Activated effector memory CD4-positive, alpha-beta T cell treated with anti-CD3 and anti-CD28 coated beads, Interleukin-2, amount 50 U/mL, for 16 hours (primary cell): ENCODE measurements at regions not wholly inside any gene's neighbourhood (a gene's known extent, or its start where the extent isn't known, plus 50 kb on each side); places are given as distances from the start of the nearest gene placed in this dataset.
"Not testable (repeated sequence)": the region's sequence is repeated elsewhere in the genome, so short reads cannot be mapped to it uniquely, and the experiment has no call there.

Experiments used
- DNase-seq: peaks from one replicate; pipeline ENCODE4 v3.0.0-alpha.2; 2020

DNA sequence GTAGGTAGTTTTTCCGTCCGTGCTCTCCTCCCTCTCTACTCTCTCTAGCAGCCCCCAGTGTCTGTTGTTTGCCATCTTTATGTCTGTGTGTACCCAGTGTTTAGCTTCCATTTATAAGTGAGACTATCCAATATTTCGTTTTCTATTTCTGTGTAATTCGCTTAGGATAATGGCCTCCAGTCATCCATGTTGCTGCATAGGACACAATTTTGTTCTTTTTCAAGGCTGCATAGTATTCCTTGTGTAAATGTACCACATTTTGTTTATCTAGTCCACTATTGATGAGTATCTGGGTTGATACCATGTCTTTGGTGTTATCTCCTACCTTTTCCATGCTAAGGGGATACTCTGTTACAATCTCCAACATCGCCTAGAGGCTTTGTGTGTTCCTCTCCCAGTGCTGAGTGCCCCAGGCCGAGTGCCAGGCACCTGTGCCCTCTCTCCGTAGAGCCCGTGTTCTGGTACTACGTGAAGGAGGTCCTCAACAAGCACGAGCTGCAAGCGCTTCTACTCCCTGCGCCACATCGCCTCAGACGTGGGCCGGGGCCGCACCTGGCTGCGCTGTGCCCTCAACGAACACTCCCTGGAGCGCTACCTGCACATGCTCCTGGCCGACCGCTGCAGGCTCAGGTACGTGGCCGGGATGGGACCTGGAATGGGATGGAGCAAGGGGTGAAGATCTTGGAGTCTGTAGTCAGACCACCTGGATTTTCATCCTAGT is 51.0 kb downstream of the NPIPB11 start:
- not testable (repeated sequence) for DNase-seq

DNA sequence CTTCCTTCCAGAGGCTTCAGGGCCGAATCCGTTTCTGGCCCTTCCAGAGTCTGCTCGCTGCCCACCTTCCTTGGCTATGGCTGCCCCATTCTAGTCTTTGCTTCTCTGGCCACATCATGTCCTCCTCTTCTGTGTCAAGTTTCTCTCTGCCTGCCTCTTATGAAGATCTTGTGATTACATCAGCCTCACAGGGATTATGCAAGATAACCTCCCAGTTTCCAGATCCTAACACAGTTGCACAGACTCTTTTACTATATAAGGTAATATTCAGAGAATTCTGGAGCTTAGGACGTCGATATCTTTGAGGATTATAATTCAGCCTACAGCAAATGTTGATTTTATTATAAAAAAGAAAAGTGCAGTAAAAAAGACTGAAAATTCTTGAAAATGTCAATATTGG is 52.1 kb downstream of the NPIPB11 start:
- not testable (repeated sequence) for DNase-seq

DNA sequence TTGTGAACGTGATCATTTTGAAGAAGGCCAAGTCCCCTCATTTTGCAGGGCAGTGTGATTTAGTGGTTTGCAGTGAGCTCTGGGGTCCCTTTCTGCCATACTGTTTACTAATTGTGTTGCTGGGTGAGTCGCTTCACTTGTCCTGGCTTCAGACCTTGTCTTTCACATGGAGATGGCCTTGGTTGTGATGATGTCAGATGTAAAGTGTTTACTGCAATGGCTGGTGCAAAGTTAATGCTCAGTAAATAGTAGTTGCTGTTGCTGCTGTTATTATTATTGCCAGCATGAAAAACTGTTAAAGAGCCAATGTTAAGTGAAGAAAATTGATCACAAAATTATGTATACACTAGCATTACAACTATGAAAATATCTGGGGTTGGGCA is 53.9 kb downstream of the NPIPB11 start:
- not testable (repeated sequence) for DNase-seq

DNA sequence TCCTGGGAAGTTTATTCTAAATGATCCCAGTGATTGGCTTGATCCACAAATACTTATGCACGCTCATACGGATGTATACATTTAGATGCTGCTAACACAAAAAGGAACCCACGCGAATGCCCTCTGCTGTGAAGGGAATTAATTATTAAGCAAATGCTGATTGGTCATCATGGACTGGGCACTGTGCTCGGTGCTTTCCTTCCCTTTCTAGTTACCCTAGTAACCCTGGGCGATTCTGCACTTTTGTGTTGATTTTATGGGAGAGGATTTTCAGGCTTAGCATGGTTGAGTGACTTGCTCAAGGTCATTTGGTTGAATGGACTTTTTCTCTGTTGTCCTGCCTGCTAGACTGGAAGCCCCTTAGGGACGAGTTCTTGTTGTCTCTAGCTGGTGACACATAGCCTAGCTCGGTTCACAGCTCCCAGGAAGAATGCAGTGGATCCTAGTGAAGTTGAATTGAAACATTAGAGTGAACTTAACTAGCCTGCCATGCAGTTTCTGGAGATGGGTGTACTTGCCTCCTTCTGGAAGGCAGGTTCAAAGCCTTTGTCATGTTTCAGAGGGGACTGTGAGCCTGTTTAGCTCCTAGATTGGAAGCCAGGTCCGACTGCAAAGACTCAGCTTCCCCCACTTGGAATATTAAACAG is 54.4 kb downstream of the NPIPB11 start:
- not testable (repeated sequence) for DNase-seq

DNA sequence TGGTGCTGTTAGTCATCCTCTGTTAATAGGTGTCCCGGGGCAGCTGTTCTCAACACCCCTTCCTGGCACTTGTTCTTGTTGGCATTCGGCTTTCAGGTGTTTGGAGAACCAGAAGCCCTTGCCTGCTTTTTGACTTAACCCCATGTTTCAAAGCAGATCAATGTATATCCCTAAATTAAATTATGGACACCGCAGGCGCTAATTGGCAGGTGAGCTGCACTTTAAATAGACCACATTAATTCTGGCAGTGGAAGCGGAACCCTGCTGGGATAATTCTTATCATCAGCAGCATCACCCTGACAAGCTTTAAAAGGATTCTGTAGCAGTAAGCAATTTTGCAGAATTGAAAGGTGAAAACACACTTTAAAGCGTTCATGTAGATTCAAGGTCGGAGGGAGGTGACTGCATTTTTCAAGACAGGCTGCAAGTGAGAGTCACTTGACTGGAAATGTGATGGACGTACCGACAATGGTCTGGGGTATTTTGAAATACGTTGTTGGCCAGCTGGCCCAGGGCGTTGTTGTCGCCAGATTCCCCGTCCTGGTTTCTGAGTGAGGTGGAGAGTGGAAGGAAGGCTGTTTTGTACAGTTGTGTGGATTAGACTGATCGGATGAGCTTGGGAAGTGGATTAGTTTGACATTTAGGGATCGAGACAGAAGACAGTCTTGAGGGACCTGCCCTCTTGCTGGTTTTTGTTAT is 55.1 kb downstream of the NPIPB11 start:
- not testable (repeated sequence) for DNase-seq

DNA sequence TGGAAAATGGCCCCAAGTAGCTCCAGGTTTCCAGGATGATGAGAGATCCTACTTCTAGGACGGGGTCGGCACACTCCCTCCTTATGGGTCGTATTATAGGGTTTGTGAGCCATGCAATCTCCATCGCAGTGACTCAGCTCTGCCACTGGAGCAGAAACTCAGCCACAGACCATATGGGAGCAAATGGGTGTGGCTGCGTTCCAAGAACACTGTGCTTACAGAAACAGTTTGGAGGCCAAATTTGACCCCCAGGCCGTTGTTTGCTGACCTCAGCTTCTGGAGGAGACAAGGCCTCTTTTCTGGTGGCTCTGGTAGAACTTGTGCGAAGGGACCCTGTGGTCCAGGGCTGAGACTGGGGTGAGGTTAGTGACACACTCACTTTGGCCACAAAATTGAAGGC is 56.5 kb downstream of the NPIPB11 start:
- DNase-seq = not testable (repeated sequence)

DNA sequence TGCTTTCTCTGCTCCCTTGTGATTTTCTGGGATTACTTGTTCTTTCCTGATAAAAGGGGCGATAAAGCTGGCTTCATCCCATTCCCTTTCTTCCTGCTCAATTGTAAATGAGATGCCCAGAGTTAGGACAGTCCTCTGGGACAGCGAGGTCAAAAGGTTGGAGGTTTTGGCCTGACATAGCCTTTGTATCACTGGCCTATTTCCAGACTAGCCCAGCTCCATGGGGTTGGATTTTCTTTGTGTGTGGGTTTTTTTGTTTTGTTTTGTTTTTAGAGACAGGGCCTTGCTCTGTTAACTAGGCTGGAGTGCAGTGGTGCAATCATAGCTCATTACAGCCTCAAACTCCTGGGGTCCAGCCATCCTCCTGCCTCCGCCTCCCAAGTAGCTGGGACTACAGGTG is 57.8 kb downstream of the NPIPB11 start:
- DNase-seq = not testable (repeated sequence)

DNA sequence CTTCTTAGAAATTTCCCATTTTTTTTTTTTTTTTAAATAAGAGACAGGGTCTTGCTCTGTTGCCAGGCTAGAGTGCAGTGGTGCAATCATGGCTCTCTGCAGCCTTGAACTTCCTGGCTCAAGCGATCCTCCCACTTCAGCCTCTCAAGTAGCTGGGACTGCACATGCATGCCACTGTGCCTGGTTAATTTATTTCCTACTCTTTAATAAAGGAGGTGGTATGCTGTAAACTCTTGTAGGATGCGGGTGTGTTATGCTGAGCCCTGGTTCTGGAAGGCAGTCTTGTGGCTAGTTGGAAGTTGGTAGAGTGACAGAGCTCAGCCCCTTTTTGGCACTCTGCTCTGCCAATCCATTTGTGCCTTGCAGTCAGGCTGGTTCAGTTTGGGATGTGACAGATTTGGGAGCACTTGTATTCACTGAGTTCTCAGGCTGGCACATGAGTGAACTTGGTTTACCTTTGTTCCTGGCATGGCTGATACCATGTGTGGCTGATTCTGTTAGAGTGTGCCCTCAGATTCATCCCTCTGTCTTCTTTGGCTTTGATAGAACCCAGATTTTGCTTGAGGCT is 58.3 kb downstream of the NPIPB11 start:
- not testable (repeated sequence) for DNase-seq

DNA sequence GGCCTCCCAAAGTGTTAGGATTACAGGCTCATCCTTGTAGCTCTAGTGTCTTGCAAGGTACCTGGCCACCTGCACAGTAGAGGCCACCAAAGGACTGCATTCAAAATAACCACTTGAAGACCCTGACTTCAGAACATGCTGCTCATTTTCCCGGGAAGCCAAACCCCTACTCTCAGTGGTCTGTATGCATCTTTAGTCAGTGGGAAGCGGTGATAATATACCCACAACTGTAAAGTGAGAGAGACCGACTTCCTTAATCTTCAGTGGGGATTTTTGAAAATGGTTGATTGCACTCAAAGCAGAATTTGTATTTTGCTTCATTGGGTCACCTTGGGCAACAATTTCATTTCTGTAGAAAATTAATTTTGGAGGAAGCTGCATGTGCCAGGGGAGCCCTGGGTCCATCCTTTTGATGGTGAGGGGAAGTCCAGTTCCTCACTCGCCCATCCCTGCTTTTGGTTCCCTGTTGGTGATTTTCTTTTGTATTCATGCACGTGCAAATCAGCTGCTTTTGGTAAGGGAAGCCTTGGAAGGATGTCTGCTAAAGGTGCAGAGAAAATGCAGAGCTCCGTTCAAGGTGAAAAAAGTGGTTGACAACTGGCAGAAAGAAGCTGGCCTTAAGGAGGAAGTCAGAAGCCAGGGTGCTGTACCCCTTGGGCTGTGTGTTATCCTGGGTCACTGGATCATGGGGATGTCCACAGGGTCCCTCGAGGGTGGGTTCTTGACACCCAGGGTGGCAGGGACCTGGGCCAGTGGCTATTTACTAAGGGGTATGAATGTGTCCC is 59.5 kb downstream of the NPIPB11 start:
- DNase-seq = not testable (repeated sequence)

DNA sequence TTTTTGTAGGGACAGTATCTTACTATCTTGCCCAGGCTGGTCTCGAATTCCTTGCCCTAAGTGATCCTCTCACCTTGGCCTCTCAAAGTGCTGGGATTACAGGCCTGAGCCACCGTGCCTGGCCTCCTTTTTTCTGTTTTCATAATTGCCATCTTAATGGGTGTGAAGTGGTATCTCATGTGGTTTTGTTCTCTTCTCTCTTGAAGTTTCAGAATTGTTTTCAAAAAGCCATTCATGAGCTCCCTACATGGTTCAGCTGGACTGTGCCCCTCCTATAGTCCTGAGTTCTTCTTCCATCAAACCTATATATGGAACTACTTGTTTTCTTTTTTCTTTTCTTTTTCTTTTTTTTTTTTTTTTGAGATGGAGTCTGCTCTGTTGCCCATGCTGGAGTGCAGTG is 60.3 kb downstream of the NPIPB11 start:
- DNase-seq = not testable (repeated sequence)

DNA sequence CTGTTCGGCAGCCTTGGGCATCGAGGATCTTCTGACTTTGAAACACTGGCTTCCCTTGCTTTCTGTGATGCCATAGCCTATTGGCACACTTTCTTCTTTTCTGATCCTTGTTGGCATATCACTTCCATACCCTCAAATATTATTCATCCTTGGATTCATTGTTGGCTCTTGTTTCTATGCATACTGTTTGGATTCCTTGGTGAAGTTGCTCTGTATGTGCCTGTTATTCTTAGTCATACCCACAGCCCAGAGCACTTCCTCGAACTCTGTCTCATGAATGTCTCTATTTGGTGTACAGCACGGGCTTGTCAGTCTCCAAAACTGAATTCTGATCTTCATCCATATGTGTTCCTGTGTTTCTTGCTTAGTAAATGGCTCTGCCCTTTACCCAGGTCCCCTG is 63.6 kb downstream of the NPIPB11 start:
- DNase-seq = not testable (repeated sequence)

DNA sequence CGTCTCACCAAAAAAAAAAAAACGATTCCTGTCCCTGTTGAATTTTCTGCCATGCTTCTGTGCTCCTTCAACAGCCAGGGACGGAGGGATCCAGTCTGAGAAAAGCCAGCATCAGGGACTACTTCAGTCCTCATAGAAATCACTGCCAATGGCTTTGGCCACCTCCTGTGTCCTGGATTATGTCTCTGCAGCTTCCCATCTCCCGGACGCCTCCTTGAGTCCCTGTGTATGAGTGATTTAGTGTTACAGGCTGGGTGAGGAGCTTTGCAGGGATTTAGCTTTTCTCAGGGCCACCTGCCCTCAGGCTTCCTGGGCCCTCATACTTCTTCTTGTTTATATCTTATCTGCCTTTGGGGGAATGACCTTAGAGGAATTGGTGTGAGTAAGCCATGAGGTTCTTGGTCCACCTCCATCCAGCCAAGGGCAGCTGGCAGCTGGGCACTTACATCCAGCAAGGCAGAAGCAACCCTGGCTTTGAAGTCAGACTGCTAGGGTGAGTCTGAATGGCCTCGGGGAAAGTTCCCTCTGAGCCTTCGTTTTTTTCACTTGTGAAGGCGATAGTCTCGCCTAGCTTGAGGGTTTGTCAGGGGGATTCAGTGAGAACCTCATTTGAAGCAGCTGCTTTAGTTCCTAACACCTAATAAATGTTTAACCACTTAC is 65.6 kb downstream of the NPIPB11 start:
- not testable (repeated sequence) for DNase-seq

DNA sequence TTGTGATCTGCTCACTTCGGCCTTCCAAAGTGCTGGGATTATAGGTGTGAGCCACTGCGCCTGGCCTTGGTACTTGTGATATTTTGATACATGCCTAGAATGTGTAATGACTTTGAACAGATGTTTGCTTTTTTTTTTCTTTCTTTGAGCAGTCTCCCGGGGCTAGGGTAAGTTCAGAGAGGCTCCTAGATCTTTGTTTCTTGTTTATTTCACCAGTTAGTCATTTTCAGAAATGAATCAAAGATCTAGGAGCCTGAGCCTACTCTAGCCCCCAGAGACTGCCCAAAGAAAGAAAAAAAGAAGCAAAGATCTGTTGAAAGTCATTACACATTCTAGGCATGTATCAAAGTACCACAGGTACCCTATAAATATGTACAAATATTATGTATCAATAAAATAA is 66.3 kb downstream of the NPIPB11 start:
- DNase-seq = not testable (repeated sequence)

DNA sequence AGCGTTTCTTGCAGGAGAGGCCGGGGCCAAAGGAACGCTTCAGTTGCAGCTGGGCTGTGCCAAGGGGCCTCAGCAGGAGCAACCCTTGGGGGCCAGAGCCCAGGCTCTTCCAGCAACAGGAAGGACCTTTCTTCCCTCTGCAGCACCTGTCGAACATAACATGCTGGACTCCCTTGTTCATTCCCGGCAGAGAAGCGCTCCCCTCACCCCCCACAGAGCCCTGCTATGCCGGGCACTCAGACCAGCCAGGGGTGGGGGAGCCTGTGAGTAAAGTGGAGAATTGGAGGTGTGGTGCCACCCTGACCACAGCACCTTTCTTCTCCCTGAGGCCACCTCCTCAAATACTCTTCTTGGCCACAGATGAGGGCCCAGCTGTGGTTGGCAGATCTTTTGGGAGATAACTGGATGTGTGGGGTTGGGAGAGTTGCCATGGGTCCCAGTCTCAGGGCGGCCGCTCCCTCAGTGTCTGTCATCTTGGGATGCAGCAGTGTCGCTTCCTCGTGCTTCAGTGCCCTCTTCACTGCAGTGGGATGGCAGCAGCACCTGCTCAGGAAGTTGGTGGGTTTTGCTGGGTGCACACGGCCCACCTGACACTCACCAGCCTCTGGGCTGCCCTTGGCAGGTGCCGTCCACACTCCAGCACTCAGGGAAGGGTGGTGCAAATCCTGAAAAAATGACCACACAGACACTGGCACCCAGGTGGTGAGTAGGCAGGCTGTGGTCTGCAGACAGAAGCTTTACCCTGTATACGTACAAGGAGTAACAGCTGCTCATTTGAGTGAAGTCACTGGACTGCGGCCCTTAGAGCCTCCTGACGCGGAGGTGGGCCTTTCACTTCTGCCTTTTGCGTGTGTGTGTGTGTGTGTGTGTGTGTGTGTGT is 67.5 kb downstream of the NPIPB11 start:
- DNase-seq = not testable (repeated sequence)

DNA sequence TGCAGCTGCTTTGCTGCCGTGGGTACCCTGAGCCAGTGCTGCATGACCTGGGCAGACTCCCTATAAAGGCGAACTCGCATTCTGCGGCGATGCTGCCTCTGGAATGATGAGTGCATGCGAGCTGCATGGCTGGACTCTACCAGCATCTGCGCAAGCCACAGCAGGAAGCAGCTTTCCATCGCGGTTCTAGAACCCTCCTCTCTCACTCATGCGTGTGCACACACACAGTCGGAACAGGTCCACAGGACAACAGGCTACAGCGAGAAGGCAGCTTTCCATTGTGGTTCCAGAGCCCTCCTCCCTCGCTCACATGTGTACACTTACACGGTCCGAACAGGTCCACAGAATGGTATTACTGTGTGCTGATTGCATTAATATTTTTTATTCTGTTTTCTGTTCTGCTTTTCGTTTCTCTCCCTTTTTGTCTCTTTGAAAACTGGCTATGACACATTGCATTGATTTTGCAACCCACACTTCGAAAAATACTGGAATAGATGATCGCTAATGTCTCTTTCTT is 69.1 kb downstream of the NPIPB11 start:
- DNase-seq = not testable (repeated sequence)

DNA sequence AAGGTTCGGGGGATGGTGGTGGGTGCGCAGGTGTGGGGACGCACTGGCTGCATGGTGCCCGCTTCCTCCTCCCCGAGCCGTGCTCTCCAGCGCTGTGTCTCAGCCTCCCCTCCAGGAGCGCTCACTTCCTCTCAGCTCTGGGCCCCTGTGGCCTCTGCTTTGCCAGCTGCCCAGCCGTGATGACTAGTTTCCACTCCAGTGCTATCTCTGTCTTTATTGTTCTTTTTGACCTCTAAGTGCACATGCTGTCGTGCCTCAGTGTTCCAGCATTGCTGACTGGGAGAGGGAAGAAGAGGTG is 71.0 kb downstream of the NPIPB11 start:
- not testable (repeated sequence) for DNase-seq

DNA sequence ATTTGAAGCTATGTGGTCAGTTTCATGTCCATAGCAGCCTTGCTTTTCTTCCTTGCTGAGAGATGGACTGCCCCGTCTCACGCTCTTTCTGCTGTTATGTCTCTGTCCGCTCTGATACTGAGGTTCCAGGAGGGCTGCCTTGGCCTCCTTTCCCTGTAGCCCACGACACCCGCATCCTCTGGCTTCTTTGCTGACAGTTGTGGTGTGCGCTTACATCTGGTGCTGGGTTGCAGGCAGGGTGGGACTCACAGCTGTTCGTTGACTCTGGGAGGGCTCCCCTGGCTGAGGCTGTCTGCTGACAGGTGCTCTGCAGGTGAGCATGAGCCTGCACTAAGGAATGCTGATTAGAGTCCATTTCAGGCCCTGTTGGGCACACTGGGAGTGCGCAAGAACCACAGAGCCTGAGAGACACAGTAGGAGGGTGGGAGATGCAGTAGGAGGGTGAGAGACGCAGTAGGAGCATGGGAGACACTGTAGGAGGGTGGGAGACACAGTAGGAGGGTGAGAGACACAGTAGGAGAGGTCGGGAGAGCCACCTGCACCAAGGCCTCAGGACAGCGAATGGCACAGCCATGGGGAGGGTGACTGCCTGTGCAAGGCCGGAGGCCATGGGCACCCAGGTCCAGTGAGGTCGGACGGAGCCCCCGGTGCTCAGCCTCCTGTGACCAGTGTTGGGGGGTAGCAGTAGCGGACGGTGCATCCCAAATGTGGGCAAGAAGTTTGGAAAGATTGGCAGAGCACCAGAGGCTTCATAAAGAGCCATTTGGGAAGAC is 71.5 kb downstream of the NPIPB11 start:
- not testable (repeated sequence) for DNase-seq

DNA sequence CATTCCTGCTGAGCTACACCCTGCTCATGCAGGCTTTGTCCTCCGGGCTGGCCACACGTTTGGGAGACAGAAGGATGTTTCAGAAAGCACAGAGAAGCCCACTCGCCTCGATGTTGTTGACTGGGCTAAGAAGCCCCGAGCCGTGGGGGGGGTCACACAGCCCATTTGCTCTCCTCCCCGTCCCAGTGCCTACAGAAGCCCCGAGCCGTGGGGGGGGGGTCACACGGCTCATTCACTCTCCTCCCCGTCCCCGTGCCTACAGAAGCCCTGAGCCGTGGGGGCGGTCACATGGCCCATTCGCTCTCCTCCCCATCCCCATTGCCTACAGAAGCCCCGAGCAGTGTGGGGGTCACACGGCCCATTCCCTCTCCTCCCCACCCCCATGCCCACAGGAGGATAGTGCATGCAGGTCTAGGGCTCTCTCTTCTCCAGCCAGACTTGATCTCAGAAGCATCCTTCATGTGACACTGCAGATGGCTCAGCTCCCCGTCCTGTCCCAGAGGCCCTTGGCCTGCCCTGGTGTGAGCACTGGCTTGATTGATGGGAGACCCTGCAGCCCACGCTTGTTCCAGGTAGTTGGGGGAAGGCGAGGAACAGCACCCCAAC is 72.9 kb downstream of the NPIPB11 start:
- not testable (repeated sequence) for DNase-seq

DNA sequence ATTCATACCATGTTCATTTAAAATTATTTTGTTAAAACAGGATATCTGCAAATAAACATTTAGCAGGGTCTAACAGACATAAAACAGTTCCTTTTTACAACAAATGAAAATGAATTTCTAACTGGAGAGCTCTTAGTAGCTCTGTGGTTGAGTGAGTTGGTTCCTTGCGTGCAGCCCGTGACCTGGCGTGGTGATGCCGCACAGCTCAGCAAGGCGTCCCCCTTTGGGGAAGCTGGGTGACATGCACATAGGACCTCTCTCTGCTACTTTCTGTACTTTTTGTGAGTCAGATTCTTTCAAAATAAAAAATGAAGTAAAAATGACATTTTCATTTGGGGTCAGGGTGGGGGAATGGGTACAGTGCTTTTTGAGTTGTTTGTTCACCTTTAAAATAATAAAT is 75.9 kb downstream of the NPIPB11 start:
- DNase-seq = not testable (repeated sequence)

DNA sequence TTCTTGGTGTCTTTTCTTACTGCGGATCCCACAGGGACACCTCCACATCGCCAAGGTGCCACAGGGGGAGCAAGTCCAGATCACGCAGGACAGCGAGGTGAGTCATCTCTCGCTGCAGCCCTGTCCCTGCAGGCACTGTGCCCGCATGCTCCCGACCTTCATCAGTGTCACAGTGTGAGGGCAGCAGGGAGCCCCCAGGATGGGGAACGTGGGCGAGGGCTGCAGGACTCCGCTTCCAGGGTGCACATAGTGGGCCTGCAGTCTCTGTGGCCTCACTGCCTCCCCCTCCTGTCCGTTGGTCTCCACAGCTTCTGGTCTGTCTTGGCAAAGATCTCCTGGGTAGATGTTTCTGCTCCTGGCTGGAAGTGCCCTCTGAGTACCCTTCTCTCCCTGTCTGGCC is 78.0 kb downstream of the NPIPB11 start:
- not testable (repeated sequence) for DNase-seq
